Fibroblast of lung (primary cell): ENCODE measurements at regions not wholly inside any gene's neighbourhood (a gene's known extent, or its start where the extent isn't known, plus 50 kb on each side); places are given as distances from the start of the nearest gene placed in this dataset.

Source experiments
- DNase-seq, 2 donors: peaks; one replicate each; pipeline versions ENCODE4 v3.0.0 to v3.0.0-alpha.2; 2010; ENCODE audit warnings: low read depth in 2 of 2
- H2AFZ ChIP-seq: 2 replicates; pipeline ENCODE4 v1.5.1; 2012; ENCODE audit warnings: low read length, control low read depth, inconsistent platforms
- H3K27ac ChIP-seq: 2 replicates; pipeline ENCODE4 v1.5.1; 2011; ENCODE audit warnings: low read length, control low read depth; ENCODE audit not compliant: insufficient read depth
- H3K27me3 ChIP-seq: 2 replicates; pipeline ENCODE4 v1.5.1; 2011; ENCODE audit warnings: mild to moderate bottlenecking, low read length; ENCODE audit not compliant: control insufficient read depth, insufficient read depth
- H3K36me3 ChIP-seq: 2 replicates; pipeline ENCODE4 v1.5.1; 2011; ENCODE audit warnings: low read length; ENCODE audit not compliant: control insufficient read depth, insufficient read depth
- H3K4me1 ChIP-seq: 2 replicates; pipeline ENCODE4 v1.5.1; 2011; ENCODE audit warnings: low read length; ENCODE audit not compliant: control insufficient read depth, insufficient read depth; ENCODE audit errors: extremely low read depth
- H3K4me2 ChIP-seq: 2 replicates; pipeline ENCODE4 v1.5.1; 2011; ENCODE audit warnings: low read length, control low read depth; ENCODE audit not compliant: insufficient read depth; ENCODE audit errors: extremely low read depth
- H3K4me3 ChIP-seq, 4 experiments: fragments of 200-600 bp in 1 of 4; sonication (generic) in 1 of 4; replicated peaks in 1 of 4; 2 replicates each; pipeline ENCODE4 v1.5.1; 2011 to 2016; ENCODE audit warnings: low read length in 4 of 4, low read depth in 3 of 4, mild to moderate bottlenecking in 3 of 4, control low read depth in 2 of 4, inconsistent platforms in 1 of 4, mixed read lengths in 1 of 4; ENCODE audit not compliant: insufficient read depth in 1 of 4; ENCODE audit errors: control extremely low read depth in 1 of 4
- H3K79me2 ChIP-seq: 2 replicates; pipeline ENCODE4 v1.5.1; 2012; ENCODE audit warnings: mild to moderate bottlenecking, low read length, inconsistent platforms; ENCODE audit not compliant: control insufficient read depth, insufficient read depth
- H3K9ac ChIP-seq: 2 replicates; pipeline ENCODE4 v1.5.1; 2011; ENCODE audit warnings: mild to moderate bottlenecking, low read length, control low read depth; ENCODE audit not compliant: insufficient read depth
- H3K9me3 ChIP-seq: 2 replicates; pipeline ENCODE4 v1.5.1; 2012; ENCODE audit warnings: low read depth, low read length; ENCODE audit not compliant: control insufficient read depth, insufficient read depth
- H4K20me1 ChIP-seq: 2 replicates; pipeline ENCODE4 v1.5.1; 2011; ENCODE audit warnings: low read length; ENCODE audit not compliant: control insufficient read depth, insufficient read depth; ENCODE audit errors: extremely low read depth
- CTCF ChIP-seq, 2 donors: IDR thresholded peaks in 1 of 2; conservative IDR thresholded peaks in 1 of 2; 1 replicate in 1 of 2; 2 replicates in 1 of 2; pipeline ENCODE4 v1.5.1; 2011 to 2012; ENCODE audit warnings: low read length in 2 of 2, control low read depth in 1 of 2, inconsistent platforms in 1 of 2, low read depth in 1 of 2, mild to moderate bottlenecking in 1 of 2
- EZH2 ChIP-seq: IDR thresholded peaks from 2 replicates; pipeline ENCODE4 v1.5.1; 2012; ENCODE audit warnings: low read length, control low read depth, mild to moderate bottlenecking; ENCODE audit errors: missing control alignments

DNA sequence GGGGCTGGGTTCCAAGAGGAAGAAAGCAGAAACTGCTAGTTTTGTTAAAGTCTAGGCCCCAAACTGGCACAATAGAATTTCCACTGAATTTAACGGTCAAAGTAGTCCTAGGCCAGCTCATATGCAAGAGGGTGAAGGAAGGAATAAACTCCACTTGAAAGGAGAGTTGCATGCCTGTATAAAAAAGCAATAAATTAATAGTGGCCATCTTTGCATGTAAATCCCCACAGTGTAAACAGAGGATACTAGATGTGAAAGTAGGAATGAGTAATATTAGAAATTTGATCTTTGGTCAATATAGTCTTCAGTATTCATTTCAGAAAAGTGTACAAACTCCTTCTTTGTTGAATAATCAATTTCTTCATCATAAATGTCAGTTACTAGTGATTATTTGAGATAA, 403.1 kb downstream of the TMEM232 start:
- TF ChIP-seq CTCF (conservative IDR thresholded peaks at IDR 0.05 in 1 of 2, IDR thresholded peaks at IDR 0.05 in 1 of 2; ENCODE audit: low read depth in 1 of 2, low read length in 2 of 2) (no peak), EZH2 (no peak)
- H3K27me3 ChIP-seq = no peaks in the 10 kb centered on the region
- H3K4me1 ChIP-seq = no peaks in the 10 kb centered on the region

DNA sequence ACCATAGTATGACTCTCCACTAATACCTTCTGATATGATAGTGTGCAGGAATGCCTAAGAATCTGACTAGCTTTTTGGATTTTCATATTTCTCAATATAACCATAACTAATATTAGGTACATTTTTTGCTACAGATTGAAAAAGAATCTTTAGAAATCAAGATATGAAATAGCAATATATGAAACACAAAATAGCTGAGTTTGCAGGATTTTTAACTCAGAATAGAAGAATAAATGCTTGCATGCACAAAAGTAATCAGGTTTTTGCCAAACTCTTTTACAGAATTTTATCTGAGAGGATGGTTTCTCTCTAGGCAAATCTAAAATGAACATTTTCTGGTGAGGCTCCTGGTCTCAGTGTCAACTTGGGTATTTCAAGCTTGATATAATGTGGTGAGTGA, 402.6 kb downstream of the TMEM232 start:
- no peaks in the 10 kb centered on the region for H3K9me3 ChIP-seq
- H3K9ac ChIP-seq = no peak overlapping the region
- TF ChIP-seq EZH2 (no peak), CTCF (conservative IDR thresholded peaks at IDR 0.05 in 1 of 2, IDR thresholded peaks at IDR 0.05 in 1 of 2; ENCODE audit: low read depth in 1 of 2, low read length in 2 of 2) (no peak)
- no peaks in the 10 kb centered on the region for H3K36me3 ChIP-seq
- no peaks in the 10 kb centered on the region for H3K27me3 ChIP-seq
- no peak overlapping the region for H2AFZ ChIP-seq
- DNase-seq = no peak
- no peak overlapping the region for H3K27ac ChIP-seq
- H4K20me1 ChIP-seq = no peaks in the 10 kb centered on the region
- H3K79me2 ChIP-seq = no peaks in the 10 kb centered on the region
- no peaks in the 10 kb centered on the region for H3K4me1 ChIP-seq
- no peak overlapping the region for H3K4me2 ChIP-seq
- H3K4me3 ChIP-seq = no peak overlapping the region

More for the DNA sequence above, 403.1 kb downstream of the TMEM232 start:
- Histone ChIP-seq H3K4me2 (no peak overlapping the region), H3K79me2 (no peaks in the 10 kb centered on the region), H3K9me3 (no peaks in the 10 kb centered on the region), H3K36me3 (no peaks in the 10 kb centered on the region), H3K9ac (no peak overlapping the region), H3K4me3 (no peak overlapping the region), H3K27ac (no peak overlapping the region), H4K20me1 (no peaks in the 10 kb centered on the region), H2AFZ (no peak overlapping the region)
- no peak for DNase-seq

GRCh38 chr5:110324876-110325275, 401.6 kb downstream of the TMEM232 start:
- Histone ChIP-seq H3K27ac (no peak overlapping the region), H3K4me2 (no peak overlapping the region), H3K4me3 (no peak overlapping the region), H3K36me3 (no peaks in the 10 kb centered on the region), H4K20me1 (no peaks in the 10 kb centered on the region), H3K9me3 (no peaks in the 10 kb centered on the region), H3K4me1 (no peaks in the 10 kb centered on the region), H3K79me2 (no peaks in the 10 kb centered on the region), H3K9ac (no peak overlapping the region), H3K27me3 (no peaks in the 10 kb centered on the region), H2AFZ (no peak overlapping the region)
- DNase-seq = no peak
- TF ChIP-seq CTCF (conservative IDR thresholded peaks at IDR 0.05 in 1 of 2, IDR thresholded peaks at IDR 0.05 in 1 of 2; ENCODE audit: low read depth in 1 of 2, low read length in 2 of 2) (no peak), EZH2 (no peak)
